Fibroblast of mammary gland (primary cell): ENCODE measurements at regions not wholly inside any gene's neighbourhood (a gene's known extent, or its start where the extent isn't known, plus 50 kb on each side); places are given as distances from the start of the nearest gene placed in this dataset.

ENCODE experiments used
- DNase-seq: peaks from one replicate; pipeline ENCODE4 v3.0.0-alpha.2; 2010; ENCODE audit warnings: low read depth
- H3K4me3 ChIP-seq: 2 replicates; pipeline ENCODE4 v1.5.1; 2011; ENCODE audit warnings: low read depth, mild to moderate bottlenecking, low read length, moderate library complexity; ENCODE audit not compliant: control insufficient read depth
- CTCF ChIP-seq: conservative IDR thresholded peaks from 2 replicates; pipeline ENCODE4 v1.5.1; 2011; ENCODE audit warnings: low read depth, low read length, inconsistent platforms; ENCODE audit not compliant: control insufficient read depth, insufficient read depth

GRCh38 chr2:78870343-78870967, 155.0 kb upstream of the REG3G start:
- no peak for DNase-seq
- no peak for TF ChIP-seq CTCF

GRCh38 chr2:78873526-78873925, 152.0 kb upstream of the REG3G start:
- DNase-seq, result no peak
- H3K4me3 ChIP-seq, result no peak overlapping the region
- no peak for TF ChIP-seq CTCF

More at GRCh38 chr2:78870343-78870967, 155.0 kb upstream of the REG3G start:
- H3K4me3 ChIP-seq, result no peak overlapping the region

- H3K4me3 ChIP-seq, result no peak overlapping the region
- TF ChIP-seq CTCF, result no peak
- DNase-seq, result no peak
Measured at GRCh38 chr2:78876316-78876688, 149.2 kb upstream of the REG3G start.

- TF ChIP-seq CTCF, result no peak
- no peak overlapping the region for H3K4me3 ChIP-seq
- no peak for DNase-seq
Measured at GRCh38 chr2:78887446-78887845, 138.1 kb upstream of the REG3G start.

- H3K4me3 ChIP-seq, result no peak overlapping the region
- TF ChIP-seq CTCF, result no peak
- DNase-seq, result no peak
Measured at GRCh38 chr2:78890935-78891334, 134.6 kb upstream of the REG3G start.

GRCh38 chr2:78892295-78892694, 133.2 kb upstream of the REG3G start:
- TF ChIP-seq CTCF, result no peak
- no peak overlapping the region for H3K4me3 ChIP-seq
- no peak for DNase-seq

- H3K4me3 ChIP-seq, result no peak overlapping the region
- TF ChIP-seq CTCF, result no peak
- no peak for DNase-seq
Measured at GRCh38 chr2:78895022-78895421, 130.5 kb upstream of the REG3G start.
